Parathyroid adenoma (tissue), 2 donors: ENCODE measurements at regions not wholly inside any gene's neighbourhood (a gene's known extent, or its start where the extent isn't known, plus 50 kb on each side); places are given as distances from the start of the nearest gene placed in this dataset.

Experiments
- H2AFZ ChIP-seq: fragments of 300-600 bp; sonication (generic); one replicate; pipeline ENCODE4 v1.7.0; 2017; ENCODE audit warnings: antibody characterized with exemption, mild to moderate bottlenecking
- H3K27ac ChIP-seq: fragments of 300-600 bp; sonication (generic); one replicate; pipeline ENCODE4 v1.7.0; 2017
- H3K27me3 ChIP-seq: fragments of 300-600 bp; sonication (generic); one replicate; pipeline ENCODE4 v1.7.0; 2017; ENCODE audit warnings: low read length; ENCODE audit not compliant: control insufficient read depth, insufficient read depth
- H3K36me3 ChIP-seq: fragments of 300-600 bp; sonication (generic); one replicate; pipeline ENCODE4 v1.7.0; 2017; ENCODE audit warnings: low read length; ENCODE audit not compliant: control insufficient read depth, insufficient read depth
- H3K4me1 ChIP-seq: fragments of 300-600 bp; sonication (generic); one replicate; pipeline ENCODE4 v1.7.0; 2017; ENCODE audit warnings: control low read depth
- H3K4me2 ChIP-seq: fragments of 300-600 bp; sonication (generic); one replicate; pipeline ENCODE4 v1.7.0; 2017; ENCODE audit warnings: low read length
- H3K4me3 ChIP-seq: fragments of 300-600 bp; sonication (generic); one replicate; pipeline ENCODE4 v1.7.0; 2017; ENCODE audit warnings: low read depth, low read length
- H3K79me2 ChIP-seq: fragments of 300-600 bp; sonication (generic); one replicate; pipeline ENCODE4 v1.7.0; 2017; ENCODE audit warnings: control low read depth
- H3K9ac ChIP-seq: fragments of 300-600 bp; sonication (generic); one replicate; pipeline ENCODE4 v1.7.0; 2017; ENCODE audit warnings: mild to moderate bottlenecking
- H3K9me3 ChIP-seq: fragments of 300-600 bp; sonication (generic); one replicate; pipeline ENCODE4 v1.7.0; 2017; ENCODE audit warnings: low read length; ENCODE audit not compliant: control insufficient read depth
- CTCF ChIP-seq: fragments of 300-600 bp; sonication (generic); IDR thresholded peaks from one replicate; pipeline ENCODE4 v1.7.0; 2017; ENCODE audit warnings: antibody characterized with exemption, mild to moderate bottlenecking
- donor health status: primary hyperparathyroidism.

DNA sequence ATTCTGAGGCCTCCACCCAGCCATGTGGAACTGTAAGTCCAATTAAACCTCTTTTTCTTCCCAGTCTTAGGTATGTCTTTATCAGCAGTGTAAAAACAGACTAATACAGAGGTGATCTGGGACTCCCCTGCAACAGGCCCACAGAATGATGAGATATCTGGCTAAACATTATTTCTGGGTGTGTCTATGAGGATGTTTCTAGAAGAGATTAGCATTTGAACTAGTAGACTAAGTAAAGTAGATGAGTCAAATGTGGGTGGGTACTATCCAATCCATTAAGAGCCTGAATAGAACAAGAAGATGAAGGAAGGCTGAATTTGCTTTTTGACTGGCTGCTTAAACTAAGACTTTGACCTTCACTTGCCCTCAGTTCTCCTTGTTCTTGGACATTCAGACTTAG, 396.5 kb upstream of the LRRC7 start:
- H3K4me1 ChIP-seq, result no peaks in the 10 kb centered on the region
- H3K9me3 ChIP-seq, result no peaks in the 10 kb centered on the region
- H3K79me2 ChIP-seq, result no peaks in the 10 kb centered on the region
- no peak overlapping the region for H3K4me2 ChIP-seq
- no peak overlapping the region for H3K4me3 ChIP-seq
- no peak for TF ChIP-seq CTCF
- no peak overlapping the region for H3K9ac ChIP-seq
- H2AFZ ChIP-seq, result no peak overlapping the region
- H3K27me3 ChIP-seq, result no peaks in the 10 kb centered on the region
- H3K27ac ChIP-seq, result no peak overlapping the region
- no peaks in the 10 kb centered on the region for H3K36me3 ChIP-seq

GRCh38 chr1:69172003-69173000, 395.4 kb upstream of the LRRC7 start:
- H3K9ac ChIP-seq, result no peak overlapping the region
- H3K4me1 ChIP-seq, result no peaks in the 10 kb centered on the region
- no peak overlapping the region for H3K4me3 ChIP-seq
- no peaks in the 10 kb centered on the region for H3K36me3 ChIP-seq
- no peaks in the 10 kb centered on the region for H3K27me3 ChIP-seq
- no peak overlapping the region for H3K27ac ChIP-seq
- no peak for TF ChIP-seq CTCF
- H3K9me3 ChIP-seq, result no peaks in the 10 kb centered on the region
- H3K79me2 ChIP-seq, result no peaks in the 10 kb centered on the region
- no peak overlapping the region for H2AFZ ChIP-seq
- no peak overlapping the region for H3K4me2 ChIP-seq

GRCh38 chr1:69175053-69175452, 392.7 kb upstream of the LRRC7 start:
- no peak overlapping the region for H3K9ac ChIP-seq
- no peaks in the 10 kb centered on the region for H3K27me3 ChIP-seq
- no peak overlapping the region for H3K4me3 ChIP-seq
- no peaks in the 10 kb centered on the region for H3K9me3 ChIP-seq
- no peak for TF ChIP-seq CTCF
- H3K4me2 ChIP-seq, result no peak overlapping the region
- H3K79me2 ChIP-seq, result no peaks in the 10 kb centered on the region
- H3K4me1 ChIP-seq, result no peaks in the 10 kb centered on the region
- H3K27ac ChIP-seq, result no peak overlapping the region
- H2AFZ ChIP-seq, result no peak overlapping the region
- no peaks in the 10 kb centered on the region for H3K36me3 ChIP-seq

DNA sequence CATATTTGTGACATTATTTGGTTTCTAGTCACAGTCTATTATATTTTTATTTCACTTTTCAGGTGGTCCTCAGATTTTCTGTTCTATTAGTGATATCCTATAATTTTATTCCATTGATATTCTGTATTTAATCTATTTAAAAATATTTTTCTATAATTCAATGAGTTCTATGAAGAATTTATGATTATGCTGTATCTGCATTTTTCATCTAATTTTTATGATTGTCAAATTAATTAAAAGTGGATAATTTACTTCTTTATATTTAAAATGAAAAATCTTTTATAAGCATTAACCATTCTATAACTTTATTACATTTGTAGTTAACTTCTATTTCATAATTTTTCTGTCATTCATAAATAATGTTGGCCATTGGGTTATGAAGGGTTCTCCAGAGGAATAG, 387.4 kb upstream of the LRRC7 start:
- H3K27me3 ChIP-seq, result no peaks in the 10 kb centered on the region
- H2AFZ ChIP-seq, result no peak overlapping the region
- no peaks in the 10 kb centered on the region for H3K36me3 ChIP-seq
- no peak overlapping the region for H3K4me3 ChIP-seq
- H3K79me2 ChIP-seq, result no peaks in the 10 kb centered on the region
- no peak overlapping the region for H3K27ac ChIP-seq
- no peaks in the 10 kb centered on the region for H3K9me3 ChIP-seq
- H3K4me1 ChIP-seq, result no peaks in the 10 kb centered on the region
- no peak overlapping the region for H3K9ac ChIP-seq
- no peak overlapping the region for H3K4me2 ChIP-seq
- TF ChIP-seq CTCF, result no peak

DNA sequence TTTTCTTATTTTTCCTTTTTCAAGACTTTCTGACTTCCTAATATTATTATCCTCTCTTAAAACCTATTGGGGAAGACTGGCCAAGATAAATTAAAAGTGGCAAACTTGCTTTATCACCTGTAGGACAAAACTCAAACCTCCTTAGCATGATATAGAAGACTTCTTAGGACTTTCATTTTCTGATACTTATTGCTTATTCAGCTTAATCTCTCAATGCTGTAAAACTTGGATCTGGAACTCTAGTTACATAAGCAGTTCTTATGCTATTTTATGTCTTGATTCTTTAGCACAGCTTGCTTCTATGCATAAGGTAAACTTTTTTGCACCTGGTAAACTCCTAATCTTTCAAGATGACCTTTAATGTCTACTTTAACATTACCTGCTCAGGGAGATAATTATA, 382.3 kb upstream of the LRRC7 start:
- no peak for TF ChIP-seq CTCF
- H3K79me2 ChIP-seq, result no peaks in the 10 kb centered on the region
- no peak overlapping the region for H2AFZ ChIP-seq

More for the DNA sequence above, 382.3 kb upstream of the LRRC7 start:
- Histone ChIP-seq H3K4me2 (no peak overlapping the region), H3K27me3 (no peaks in the 10 kb centered on the region), H3K36me3 (no peaks in the 10 kb centered on the region), H3K9me3 (no peaks in the 10 kb centered on the region), H3K9ac (no peak overlapping the region), H3K4me3 (no peak overlapping the region), H3K4me1 (no peaks in the 10 kb centered on the region), H3K27ac (no peak overlapping the region)
